Stomach (tissue), 8 donors: ENCODE measurements at regions not wholly inside any gene's neighbourhood (a gene's known extent, or its start where the extent isn't known, plus 50 kb on each side); places are given as distances from the start of the nearest gene placed in this dataset.

Source experiments
- DNase-seq, 2 donors: peaks; one replicate each; pipeline versions ENCODE4 v3.0.0 to v3.0.0-alpha.2; 2013 to 2019
- H3K27ac ChIP-seq, 5 donors: fragments of 200-600 bp in 4 of 5; sonication (generic) in 4 of 5; one replicate each; pipeline ENCODE4 v1.5.1; 2013 to 2019; ENCODE audit warnings: mild to moderate bottlenecking in 1 of 5, moderate library complexity in 1 of 5
- H3K27me3 ChIP-seq, 3 donors: fragments of 200-600 bp; sonication (generic); one replicate each; pipeline ENCODE4 v1.5.1; 2017 to 2019; ENCODE audit warnings: mixed run types in 1 of 3
- H3K36me3 ChIP-seq, 4 donors: fragments of 200-600 bp; sonication (generic); 1 replicate in 3 of 4; 2 replicates in 1 of 4; pipeline ENCODE4 v1.5.1; 2016 to 2019
- H3K4me1 ChIP-seq, 4 donors: fragments of 200-600 bp; sonication (generic); one replicate each; pipeline ENCODE4 v1.5.1; 2016 to 2019
- H3K4me3 ChIP-seq, 4 donors: fragments of 200-600 bp; sonication (generic) in 3 of 4; one replicate each; pipeline ENCODE4 v1.5.1; 2016 to 2019; ENCODE audit warnings: mild to moderate bottlenecking in 1 of 4
- H3K9me3 ChIP-seq, 4 donors: fragments of 200-600 bp; sonication (generic); one replicate each; pipeline ENCODE4 v1.5.1; 2016 to 2019
- EP300 ChIP-seq: sonication (generic); formaldehyde crosslinking; IDR thresholded peaks from one replicate; pipeline ENCODE4 v1.6.1; 2017; ENCODE audit warnings: antibody characterized with exemption
- POLR2A ChIP-seq, 4 donors: fragments of 450-650 bp; IDR thresholded peaks; one replicate each; pipeline ENCODE4 v1.6.1; 2016; ENCODE audit warnings: antibody characterized with exemption in 4 of 4, control low read depth in 2 of 4, mild to moderate bottlenecking in 1 of 4, moderate library complexity in 1 of 4
- POLR2AphosphoS5 ChIP-seq, 3 donors: sonication (generic); formaldehyde crosslinking; IDR thresholded peaks; one replicate each; pipeline ENCODE4 v1.6.1; 2016; ENCODE audit warnings: antibody characterized with exemption in 3 of 3
- WGBS, 5 donors: extraction: QIAGEN DNeasy Blood & Tissue Kit in 3 of 5; methylation state at CpG; one replicate each; pipeline versions ENCODE4 v1.1.5 to v1.1.7; 2013 to 2018; 5-methylcytosine and 5-hydroxymethylcytosine counted together
- intact Hi-C: fragments of 100-400 bp; cut with DNase I; formaldehyde crosslinking; loops from one replicate; pipeline ENCODE4 v1.15.1; 2023; ENCODE audit warnings: low total_unique reads
- TF ChIP-seq, protein P1 (sequence below), 7 experiments: fragments of 450-650 bp in 4 of 7; fragments of 200-600 bp in 3 of 7; sonication (generic) in 3 of 7; IDR thresholded peaks; one replicate each; pipeline ENCODE4 v1.5.1; 2016 to 2019; ENCODE audit warnings: antibody characterized with exemption in 7 of 7, control low read depth in 2 of 7, mild to moderate bottlenecking in 1 of 7
- donor health status: healthy with polysubstance abuse.
- donor health status: Bipolar disorder and iron deficiency.
- donor health status: healthy.

DNA sequence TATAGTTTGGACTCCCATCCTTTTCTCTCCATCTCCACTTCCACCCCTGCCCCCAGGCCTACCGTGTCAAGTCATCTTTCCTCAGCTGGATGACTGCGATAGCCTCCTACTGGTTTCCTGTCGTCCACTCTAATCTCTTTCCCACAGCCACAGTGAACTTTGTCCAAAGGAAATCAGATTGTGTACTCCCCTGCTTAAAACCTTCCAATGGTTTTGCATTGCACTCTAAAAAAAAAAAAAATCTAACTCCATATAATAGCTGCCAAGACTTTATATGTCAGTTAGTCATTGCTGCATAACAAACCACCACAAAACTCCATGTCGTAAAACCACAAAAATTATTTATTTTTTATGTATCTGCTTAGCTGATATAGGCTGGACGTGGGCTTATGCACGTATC, 160.2 kb upstream of the CCDC68 start:
- intact Hi-C loops: no loop called here
- no peaks in the 10 kb centered on the region for H3K9me3 ChIP-seq

GRCh38 chr18:55119016-55119415, 159.8 kb upstream of the CCDC68 start:
- intact Hi-C loops: no loop called here

More for the DNA sequence above, 160.2 kb upstream of the CCDC68 start:
- H3K27me3 ChIP-seq: no peaks in the 10 kb centered on the region
- WGBS, 5 donors: 67 to 74% (median 70%) methylated on average over 6 of the region's 6 CpGs
- H3K4me3 ChIP-seq: no peak overlapping the region
- H3K4me1 ChIP-seq: peaks cover 0 to 4% (median 0%) of the 10 kb centered on the region in 4 donors
- no peak for TF ChIP-seq POLR2A (IDR thresholded peaks at IDR 0.05)
- no peak for TF ChIP-seq EP300
- H3K27ac ChIP-seq: no peak overlapping the region
- no peak for DNase-seq
- no peaks in the 10 kb centered on the region for H3K36me3 ChIP-seq

GRCh38 chr18:55116863-55117262, 157.6 kb upstream of the CCDC68 start:
- Histone ChIP-seq H3K4me3 (no peak overlapping the region), H3K9me3 (no peaks in the 10 kb centered on the region), H3K4me1 (peaks cover 0 to 4% (median 0%) of the 10 kb centered on the region in 4 donors), H3K36me3 (no peaks in the 10 kb centered on the region), H3K27ac (no peak overlapping the region), H3K27me3 (no peaks in the 10 kb centered on the region)
- TF ChIP-seq, protein P1, sequence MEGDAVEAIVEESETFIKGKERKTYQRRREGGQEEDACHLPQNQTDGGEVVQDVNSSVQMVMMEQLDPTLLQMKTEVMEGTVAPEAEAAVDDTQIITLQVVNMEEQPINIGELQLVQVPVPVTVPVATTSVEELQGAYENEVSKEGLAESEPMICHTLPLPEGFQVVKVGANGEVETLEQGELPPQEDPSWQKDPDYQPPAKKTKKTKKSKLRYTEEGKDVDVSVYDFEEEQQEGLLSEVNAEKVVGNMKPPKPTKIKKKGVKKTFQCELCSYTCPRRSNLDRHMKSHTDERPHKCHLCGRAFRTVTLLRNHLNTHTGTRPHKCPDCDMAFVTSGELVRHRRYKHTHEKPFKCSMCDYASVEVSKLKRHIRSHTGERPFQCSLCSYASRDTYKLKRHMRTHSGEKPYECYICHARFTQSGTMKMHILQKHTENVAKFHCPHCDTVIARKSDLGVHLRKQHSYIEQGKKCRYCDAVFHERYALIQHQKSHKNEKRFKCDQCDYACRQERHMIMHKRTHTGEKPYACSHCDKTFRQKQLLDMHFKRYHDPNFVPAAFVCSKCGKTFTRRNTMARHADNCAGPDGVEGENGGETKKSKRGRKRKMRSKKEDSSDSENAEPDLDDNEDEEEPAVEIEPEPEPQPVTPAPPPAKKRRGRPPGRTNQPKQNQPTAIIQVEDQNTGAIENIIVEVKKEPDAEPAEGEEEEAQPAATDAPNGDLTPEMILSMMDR (IDR thresholded peaks at IDR 0.05): no peak
- TF ChIP-seq EP300: no peak
- no peak for TF ChIP-seq POLR2A (IDR thresholded peaks at IDR 0.05)
- TF ChIP-seq POLR2AphosphoS5 (IDR thresholded peaks at IDR 0.05): no peak
- intact Hi-C loops: no loop called here
- no peak for DNase-seq
- 68 to 82% (median 73%) methylated on average over 3 of the region's 3 CpGs for WGBS, 5 donors

More at GRCh38 chr18:55119016-55119415, 159.8 kb upstream of the CCDC68 start:
- H3K9me3 ChIP-seq: no peaks in the 10 kb centered on the region
- no peaks in the 10 kb centered on the region for H3K27me3 ChIP-seq
- no peaks in the 10 kb centered on the region for H3K36me3 ChIP-seq
- no peak overlapping the region for H3K4me3 ChIP-seq
- no peak overlapping the region for H3K27ac ChIP-seq
- no peak for DNase-seq
- H3K4me1 ChIP-seq: peaks cover 0 to 4% (median 0%) of the 10 kb centered on the region in 4 donors
- no peak for TF ChIP-seq POLR2A (IDR thresholded peaks at IDR 0.05)
- no peak for TF ChIP-seq POLR2AphosphoS5 (IDR thresholded peaks at IDR 0.05)
- TF ChIP-seq, protein P1 (IDR thresholded peaks at IDR 0.05): no peak
- TF ChIP-seq EP300: no peak

DNA sequence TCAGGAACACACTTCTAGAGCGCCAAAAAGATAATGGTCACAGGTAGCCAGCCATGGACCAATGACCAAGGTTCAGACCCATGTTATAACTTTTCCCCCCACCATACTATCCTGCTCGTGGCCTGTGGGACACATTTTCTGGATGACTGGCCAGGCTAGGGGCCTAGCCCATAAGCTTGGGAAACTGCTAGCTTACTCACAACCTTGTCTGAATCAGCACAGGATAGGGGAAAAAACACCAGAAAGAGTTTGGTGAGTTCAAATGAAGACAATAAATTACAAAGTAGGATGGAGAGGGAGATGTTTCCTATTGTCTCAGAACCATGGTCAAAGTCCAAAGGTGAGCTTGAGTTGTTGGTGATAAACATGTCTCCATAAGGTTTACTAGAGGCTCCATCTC, 156.3 kb upstream of the CCDC68 start:
- Histone ChIP-seq H3K4me1 (peaks cover 0 to 4% (median 0%) of the 10 kb centered on the region in 4 donors), H3K9me3 (no peaks in the 10 kb centered on the region), H3K36me3 (no peaks in the 10 kb centered on the region), H3K4me3 (no peak overlapping the region), H3K27ac (no peak overlapping the region), H3K27me3 (no peaks in the 10 kb centered on the region)
- TF ChIP-seq POLR2AphosphoS5 (IDR thresholded peaks at IDR 0.05) (no peak), POLR2A (IDR thresholded peaks at IDR 0.05) (no peak), EP300 (no peak)
- TF ChIP-seq, protein P1 (IDR thresholded peaks at IDR 0.05): no peak
- WGBS, 5 donors: 88 to 93% (median 90%) methylated on average over 2 of the region's 2 CpGs
- intact Hi-C loops: no loop called here
- no peak for DNase-seq

- H3K4me3 ChIP-seq: no peak overlapping the region
- H3K36me3 ChIP-seq: no peaks in the 10 kb centered on the region
- H3K27me3 ChIP-seq: no peaks in the 10 kb centered on the region
- H3K9me3 ChIP-seq: no peaks in the 10 kb centered on the region
- WGBS, 5 donors: 26 to 44% (median 29%) methylated on average over 1 of the region's 1 CpG
- intact Hi-C loops: no loop called here
- H3K27ac ChIP-seq: no peak overlapping the region
- peak in 1 of 2 donors; percentile 29 for DNase-seq
- peaks cover 0 to 4% (median 0%) of the 10 kb centered on the region in 4 donors for H3K4me1 ChIP-seq
- TF ChIP-seq POLR2A (IDR thresholded peaks at IDR 0.05): no peak
- TF ChIP-seq, protein P1 (IDR thresholded peaks at IDR 0.05): no peak
- no peak for TF ChIP-seq EP300
- TF ChIP-seq POLR2AphosphoS5 (IDR thresholded peaks at IDR 0.05): no peak
Measured at GRCh38 chr18:55114876-55115275, 155.6 kb upstream of the CCDC68 start.
